HepG2 (cell line): ENCODE measurements at regions not wholly inside any gene's neighbourhood (a gene's known extent, or its start where the extent isn't known, plus 50 kb on each side); places are given as distances from the start of the nearest gene placed in this dataset.
A peak's percentile ranks its signal among the peaks of the same experiment; 100 is the strongest.

ENCODE experiments used
- ATAD3A ChIP-seq: sonication (generic); formaldehyde crosslinking; IDR thresholded peaks from 2 replicates; pipeline ENCODE4 v1.4.0; 2020; ENCODE audit warnings: missing genetic modification reagents
- ATF1 ChIP-seq: IDR thresholded peaks from 2 replicates; pipeline ENCODE4 v1.6.1; 2016; ENCODE audit warnings: mild to moderate bottlenecking, control low read depth
- CBX1 ChIP-seq: IDR thresholded peaks from one replicate; pipeline ENCODE4 v1.6.1; 2016; ENCODE audit warnings: antibody characterized with exemption, low read depth
- CCAR2 ChIP-seq: fragments of 200-400 bp; formaldehyde crosslinking; optimal IDR thresholded peaks from 2 replicates; pipeline ENCODE3; 2018; ENCODE audit warnings: low read depth, mild to moderate bottlenecking, low read length, moderate library complexity
- CREB1 ChIP-seq, 2 experiments: fragments of 450-650 bp in 1 of 2; IDR thresholded peaks; 2 replicates each; pipeline ENCODE4 v1.6.1; 2016 to 2017; ENCODE audit warnings: control low read depth in 1 of 2, mild to moderate bottlenecking in 1 of 2, missing compliant biosample characterization in 1 of 2, missing genetic modification characterization in 1 of 2
- ETV6 ChIP-seq: sonication (generic); formaldehyde crosslinking; conservative IDR thresholded peaks from 2 replicates; pipeline ENCODE4 v1.4.0; 2020; ENCODE audit warnings: missing genetic modification reagents
- FOXK2 ChIP-seq: fragments of 450-650 bp; IDR thresholded peaks from 2 replicates; pipeline ENCODE4 v1.6.1; 2016
- HDAC2 ChIP-seq: sonication (generic); formaldehyde crosslinking; IDR thresholded peaks from 2 replicates; pipeline ENCODE4 v1.4.0; 2020; ENCODE audit warnings: missing genetic modification reagents
- HNF4A ChIP-seq: sonication (generic); formaldehyde crosslinking; IDR thresholded peaks from 2 replicates; pipeline ENCODE4 v1.4.0; 2020; ENCODE audit warnings: missing genetic modification reagents
- ISL2 ChIP-seq: sonication (generic); formaldehyde crosslinking; IDR thresholded peaks from 2 replicates; pipeline ENCODE4 v1.5.0; 2020; ENCODE audit warnings: missing genetic modification reagents
- NONO ChIP-seq, 2 experiments: fragments of 450-650 bp in 1 of 2; sonication (generic) in 1 of 2; formaldehyde crosslinking in 1 of 2; IDR thresholded peaks in 1 of 2; conservative IDR thresholded peaks in 1 of 2; 2 replicates each; pipeline versions ENCODE4 v1.6.1 to v1.8.0; 2017 to 2022; ENCODE audit warnings: mild to moderate bottlenecking in 1 of 2, missing genetic modification reagents in 1 of 2, moderate library complexity in 1 of 2
- RARA ChIP-seq: IDR thresholded peaks from 2 replicates; pipeline ENCODE4 v1.6.1; 2016; ENCODE audit warnings: missing genetic modification reagents, missing compliant biosample characterization
- SKIL ChIP-seq: sonication (generic); formaldehyde crosslinking; IDR thresholded peaks from 2 replicates; pipeline ENCODE4 v1.8.0; 2022; ENCODE audit warnings: missing genetic modification reagents, mild to moderate bottlenecking, moderate library complexity, borderline replicate concordance
- SP2 ChIP-seq: sonication (generic); formaldehyde crosslinking; IDR thresholded peaks from 2 replicates; pipeline ENCODE4 v1.5.1; 2020; ENCODE audit warnings: mild to moderate bottlenecking, missing genetic modification reagents
- TGIF2 ChIP-seq: IDR thresholded peaks from 2 replicates; pipeline ENCODE4 v1.6.1; 2016; ENCODE audit warnings: control low read depth, missing compliant biosample characterization
- TRIM24 ChIP-seq: sonication (generic); formaldehyde crosslinking; IDR thresholded peaks from 2 replicates; pipeline ENCODE4 v1.8.0; 2022; ENCODE audit warnings: mild to moderate bottlenecking, missing genetic modification reagents
- ZEB1 ChIP-seq: IDR thresholded peaks from 2 replicates; pipeline ENCODE4 v1.6.1; 2012; ENCODE audit warnings: mild to moderate bottlenecking, low read depth, inconsistent platforms; ENCODE audit not compliant: insufficient replicate concordance
- ZFP1 ChIP-seq: IDR thresholded peaks from 2 replicates; pipeline ENCODE4 v1.6.1; 2016
- ZGPAT ChIP-seq: IDR thresholded peaks from 2 replicates; pipeline ENCODE4 v1.6.1; 2016; ENCODE audit warnings: mild to moderate bottlenecking
- ZNF441 ChIP-seq: sonication (generic); formaldehyde crosslinking; IDR thresholded peaks from 2 replicates; pipeline ENCODE4 v1.7.0; 2021; ENCODE audit warnings: missing genetic modification reagents, borderline replicate concordance
- ZNF503 ChIP-seq: sonication (generic); formaldehyde crosslinking; IDR thresholded peaks from 2 replicates; pipeline ENCODE4 v1.4.0; 2020; ENCODE audit warnings: missing genetic modification reagents
- ZNF589 ChIP-seq: sonication (generic); formaldehyde crosslinking; conservative IDR thresholded peaks from 2 replicates; pipeline ENCODE4 v1.8.0; 2022; ENCODE audit warnings: mild to moderate bottlenecking, moderate library complexity, missing genetic modification reagents
- ZNF687 ChIP-seq: sonication (generic); formaldehyde crosslinking; IDR thresholded peaks from 2 replicates; pipeline ENCODE4 v1.5.1; 2020; ENCODE audit warnings: mild to moderate bottlenecking, missing genetic modification reagents, moderate library complexity

GRCh38 chr1:59043796-59044195, 253.1 kb upstream of the FGGY start (continued):
- no peak for TF ChIP-seq NONO (IDR thresholded peaks at IDR 0.05)
- TF ChIP-seq NONO (CRISPR knock-in tag; conservative IDR thresholded peaks at IDR 0.05) = peak; percentile 55; the same call in 1 of the 2 replicates
- TF ChIP-seq ZNF441 (CRISPR knock-in tag) = 0 out of 2 replicates have a peak, but pooled peaks have one; percentile 70
- TF ChIP-seq ATF1 = 0 out of 2 replicates have a peak, but pooled peaks have one; percentile 32
- peak; percentile 63 for TF ChIP-seq ISL2
- no peak for TF ChIP-seq CREB1 (IDR thresholded peaks at IDR 0.05)
- peak; percentile 50; the same call in 1 of the 2 replicates for TF ChIP-seq CREB1 (CRISPR knock-in tag; IDR thresholded peaks at IDR 0.05)
- TF ChIP-seq CCAR2 = no peak
- TF ChIP-seq ZGPAT (CRISPR knock-in tag) = peak; percentile 63; the same call in 1 of the 2 replicates
- peak; percentile 54; the same call in 1 of the 2 replicates for TF ChIP-seq TRIM24 (CRISPR knock-in tag)
- TF ChIP-seq ATAD3A (CRISPR knock-in tag) = no peak
- no peak for TF ChIP-seq ETV6 (CRISPR knock-in tag)
- TF ChIP-seq FOXK2 = no peak
- no peak for TF ChIP-seq ZEB1
- peak; percentile 29; the same call in 1 of the 2 replicates for TF ChIP-seq ZNF687 (CRISPR knock-in tag)
- TF ChIP-seq CBX1 = no peak
- 0 out of 2 replicates have a peak, but pooled peaks have one; percentile 34 for TF ChIP-seq ZFP1 (CRISPR knock-in tag)
- 0 out of 2 replicates have a peak, but pooled peaks have one; percentile 15 for TF ChIP-seq TGIF2 (CRISPR knock-in tag)
- peak; percentile 32; the same call in 1 of the 2 replicates for TF ChIP-seq ZNF503
- peak; percentile 96 for TF ChIP-seq RARA (CRISPR knock-in tag)
- TF ChIP-seq SKIL (CRISPR knock-in tag) = peak; percentile 95
- TF ChIP-seq ZNF589 (CRISPR knock-in tag) = no peak
- no peak for TF ChIP-seq SP2 (CRISPR knock-in tag)
- peak; percentile 82; the same call in 1 of the 2 replicates for TF ChIP-seq HDAC2
- TF ChIP-seq HNF4A (CRISPR knock-in tag) = peak; percentile 63
